GM18858 (cell line): ENCODE measurements at regions not wholly inside any gene's neighbourhood (a gene's known extent, or its start where the extent isn't known, plus 50 kb on each side); places are given as distances from the start of the nearest gene placed in this dataset.
"Not testable (repeated sequence)": the region's sequence is repeated elsewhere in the genome, so short reads cannot be mapped to it uniquely, and the experiment has no call there.

Source experiments
- ATAC-seq: cut with Tn5 transposase; IDR thresholded peaks from one replicate; pipeline ENCODE4 v1.9.1; 2021; ENCODE audit not compliant: unreplicated experiment

GRCh38 chr5:53160895-53161294 lies 51.3 kb upstream of the MOCS2 start:
- ATAC-seq = no peak

GRCh38 chr5:53161876-53162275 lies 52.3 kb upstream of the MOCS2 start:
- ATAC-seq = no peak

- no peak for ATAC-seq
These were observed 55.1 kb upstream of the MOCS2 start for GRCh38 chr5:53164478-53165165.

GRCh38 chr5:53165431-53166182 lies 56.0 kb upstream of the MOCS2 start:
- ATAC-seq = no peak

- no peak for ATAC-seq
These were observed 56.6 kb upstream of the MOCS2 start for GRCh38 chr5:53166183-53166495.

- ATAC-seq = no peak
These were observed 58.3 kb upstream of the MOCS2 start for GRCh38 chr5:53167836-53168235.

GRCh38 chr5:53169933-53170332 lies 60.4 kb upstream of the MOCS2 start:
- no peak for ATAC-seq

- no peak for ATAC-seq
These were observed 61.3 kb upstream of the MOCS2 start for GRCh38 chr5:53170746-53171349.

- not testable (repeated sequence) for ATAC-seq
These were observed 62.5 kb upstream of the MOCS2 start for GRCh38 chr5:53172073-53172472.

- no peak for ATAC-seq
These were observed 63.1 kb upstream of the MOCS2 start for GRCh38 chr5:53172630-53173029.

- no peak for ATAC-seq
These were observed 63.5 kb upstream of the MOCS2 start for GRCh38 chr5:53173083-53173482.

GRCh38 chr5:53178830-53179229 lies 69.3 kb upstream of the MOCS2 start:
- no peak for ATAC-seq

- no peak for ATAC-seq
These were observed 70.1 kb upstream of the MOCS2 start for GRCh38 chr5:53179691-53180090.

- no peak for ATAC-seq
These were observed 71.0 kb upstream of the MOCS2 start for GRCh38 chr5:53180538-53180937.

GRCh38 chr5:53180991-53181390 lies 71.4 kb upstream of the MOCS2 start:
- no peak for ATAC-seq

- ATAC-seq = no peak
These were observed 74.3 kb upstream of the MOCS2 start for GRCh38 chr5:53183880-53184279.

- no peak for ATAC-seq
These were observed 82.1 kb upstream of the MOCS2 start for GRCh38 chr5:53191548-53192165.

GRCh38 chr5:53194086-53194485 lies 84.5 kb upstream of the MOCS2 start:
- ATAC-seq = no peak

- no peak for ATAC-seq
These were observed 90.3 kb upstream of the MOCS2 start for GRCh38 chr5:53199882-53200281.

- ATAC-seq = no peak
These were observed 90.7 kb upstream of the MOCS2 start for GRCh38 chr5:53200306-53200705.

GRCh38 chr5:53201746-53202145 lies 92.2 kb upstream of the MOCS2 start:
- no peak for ATAC-seq

- ATAC-seq = no peak
These were observed 97.0 kb upstream of the MOCS2 start for GRCh38 chr5:53206562-53206961.
